ENCODE measurements at regions not wholly inside any gene's neighbourhood (a gene's known extent, or its start where the extent isn't known, plus 50 kb on each side); places are given as distances from the start of the nearest gene placed in this dataset.

DNA sequence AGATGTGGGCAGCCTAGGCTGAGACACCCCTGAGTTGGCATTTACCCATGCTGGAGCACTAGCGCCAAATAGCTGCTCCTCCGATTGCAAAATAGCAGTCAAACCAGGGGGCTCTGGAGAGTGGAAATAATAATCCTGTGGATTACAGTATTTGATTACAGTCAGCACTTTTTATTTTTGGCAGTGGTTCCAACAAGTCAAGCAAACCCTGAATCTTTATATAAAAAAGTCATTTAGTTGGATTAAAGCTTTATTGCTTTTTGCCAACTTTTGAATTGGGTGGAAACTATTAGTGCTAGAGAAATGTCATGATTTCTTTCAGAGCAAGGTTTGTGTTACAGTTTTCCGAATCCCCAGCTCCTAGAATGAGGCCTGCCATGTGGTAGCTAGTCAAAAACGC is 99.3 kb upstream of the FAM20A start:
- TF ChIP-seq RAD21 (IDR thresholded peaks at IDR 0.05; ENCODE audit: low read depth), result no peak

- no peak for TF ChIP-seq EP300 (IDR thresholded peaks at IDR 0.05; ENCODE audit: borderline replicate concordance)
- no peak for TF ChIP-seq TAF1 (IDR thresholded peaks at IDR 0.05; ENCODE audit: low read depth)
- no peak for TF ChIP-seq ZBTB7A (IDR thresholded peaks at IDR 0.05; ENCODE audit: low read depth)
- TF ChIP-seq, protein P1, sequence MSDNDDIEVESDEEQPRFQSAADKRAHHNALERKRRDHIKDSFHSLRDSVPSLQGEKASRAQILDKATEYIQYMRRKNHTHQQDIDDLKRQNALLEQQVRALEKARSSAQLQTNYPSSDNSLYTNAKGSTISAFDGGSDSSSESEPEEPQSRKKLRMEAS (IDR thresholded peaks at IDR 0.05), result no peak
- no peak for TF ChIP-seq NFIC (IDR thresholded peaks at IDR 0.05)
- no peak for TF ChIP-seq REST (IDR thresholded peaks at IDR 0.05; ENCODE audit: low read depth)
- TF ChIP-seq TEAD4 (IDR thresholded peaks at IDR 0.05), result no peak
- TF ChIP-seq CREB1 (IDR thresholded peaks at IDR 0.05; ENCODE audit: low read depth), result no peak
- no peak for TF ChIP-seq CEBPB (IDR thresholded peaks at IDR 0.05)
- TF ChIP-seq TCF12 (IDR thresholded peaks at IDR 0.05; ENCODE audit: low read depth), result no peak
- TF ChIP-seq, protein P2, sequence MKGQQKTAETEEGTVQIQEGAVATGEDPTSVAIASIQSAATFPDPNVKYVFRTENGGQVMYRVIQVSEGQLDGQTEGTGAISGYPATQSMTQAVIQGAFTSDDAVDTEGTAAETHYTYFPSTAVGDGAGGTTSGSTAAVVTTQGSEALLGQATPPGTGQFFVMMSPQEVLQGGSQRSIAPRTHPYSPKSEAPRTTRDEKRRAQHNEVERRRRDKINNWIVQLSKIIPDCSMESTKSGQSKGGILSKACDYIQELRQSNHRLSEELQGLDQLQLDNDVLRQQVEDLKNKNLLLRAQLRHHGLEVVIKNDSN (IDR thresholded peaks at IDR 0.05), result no peak
- TF ChIP-seq FOXM1 (IDR thresholded peaks at IDR 0.05; ENCODE audit: borderline replicate concordance, low read depth), result no peak
- no peak for TF ChIP-seq EGR1 (IDR thresholded peaks at IDR 0.05)
- no peak for TF ChIP-seq YY1 (IDR thresholded peaks at IDR 0.05; ENCODE audit: low read depth)
- no peak for TF ChIP-seq RAD21 (IDR thresholded peaks at IDR 0.05; ENCODE audit: low read depth)
Observed at GRCh38 chr17:68699936-68700335, 98.8 kb upstream of the FAM20A start.

DNA sequence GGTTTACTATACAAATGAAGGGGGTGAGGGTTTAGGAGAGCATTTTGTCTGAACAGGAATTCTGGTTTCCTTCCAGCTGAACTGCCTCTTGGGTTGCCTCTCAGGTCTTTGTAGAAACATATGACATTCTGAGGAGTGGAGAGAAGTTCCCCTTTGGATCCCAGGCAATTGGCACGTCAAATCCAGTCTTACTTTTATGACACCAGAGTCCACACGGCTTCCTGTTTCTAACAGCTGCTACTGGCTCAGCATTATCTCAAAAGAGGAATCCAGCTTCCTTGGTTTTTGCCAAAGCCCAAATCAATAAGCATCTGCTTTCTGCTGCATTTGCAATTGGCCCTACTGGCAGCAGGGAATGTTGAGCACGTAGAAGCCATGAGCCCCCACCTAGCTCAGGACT is 97.6 kb upstream of the FAM20A start:
- TF ChIP-seq EGR1 (IDR thresholded peaks at IDR 0.05), result no peak
- no peak for TF ChIP-seq EP300 (IDR thresholded peaks at IDR 0.05; ENCODE audit: borderline replicate concordance)
- no peak for TF ChIP-seq TCF12 (IDR thresholded peaks at IDR 0.05; ENCODE audit: low read depth)
- TF ChIP-seq RAD21 (IDR thresholded peaks at IDR 0.05; ENCODE audit: low read depth), result no peak
- TF ChIP-seq FOXM1 (IDR thresholded peaks at IDR 0.05; ENCODE audit: borderline replicate concordance, low read depth), result no peak
- TF ChIP-seq NFIC (IDR thresholded peaks at IDR 0.05), result no peak
- no peak for TF ChIP-seq CEBPB (IDR thresholded peaks at IDR 0.05)

DNA sequence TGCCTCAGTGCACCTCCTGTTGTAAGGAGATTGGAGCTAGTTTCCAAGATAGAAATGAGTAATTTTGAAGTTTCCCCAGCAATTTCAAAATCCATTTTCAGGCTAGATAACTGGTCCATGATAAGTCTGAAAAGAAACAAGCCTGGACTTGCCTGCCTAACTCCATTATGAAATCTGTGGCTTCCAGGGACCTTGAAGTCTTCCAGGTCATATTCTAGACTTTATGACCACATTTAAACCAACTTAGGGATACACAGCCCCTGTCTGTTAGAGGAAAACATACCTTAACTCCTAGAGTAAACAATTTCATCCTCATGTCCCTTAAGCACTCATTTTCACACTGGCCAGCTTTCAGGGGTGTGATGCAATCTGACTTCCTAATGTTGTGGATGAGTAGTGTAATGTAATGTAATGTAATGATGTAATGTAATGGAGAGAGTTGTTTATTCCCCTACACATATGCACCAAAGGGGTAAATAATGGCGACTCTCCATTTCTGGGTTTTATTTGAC is 96.7 kb upstream of the FAM20A start:
- no peak for TF ChIP-seq EGR1 (IDR thresholded peaks at IDR 0.05)
- TF ChIP-seq TAF1 (IDR thresholded peaks at IDR 0.05; ENCODE audit: low read depth), result no peak

DNA sequence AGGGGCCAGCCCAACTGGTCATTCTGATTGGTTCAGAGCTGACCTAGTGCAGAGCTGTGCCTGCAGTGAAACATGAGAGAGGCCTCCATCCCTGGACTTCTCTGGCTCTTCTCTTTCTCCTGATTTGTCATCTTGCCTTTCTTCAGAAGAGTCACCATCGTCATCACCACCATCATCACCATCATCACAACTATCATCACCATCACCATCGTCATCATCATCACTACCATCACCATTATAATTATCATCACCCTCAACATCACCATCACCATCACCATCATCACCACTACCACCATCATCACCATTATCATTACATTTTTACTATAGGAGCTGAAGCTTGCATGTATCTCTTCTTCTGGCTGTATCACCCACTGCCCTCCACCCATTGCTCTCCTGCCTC is 94.5 kb upstream of the FAM20A start:
- TF ChIP-seq NFIC (IDR thresholded peaks at IDR 0.05) (no peak), TEAD4 (IDR thresholded peaks at IDR 0.05) (no peak), REST (IDR thresholded peaks at IDR 0.05; ENCODE audit: low read depth) (no peak), YY1 (IDR thresholded peaks at IDR 0.05; ENCODE audit: low read depth) (no peak), CEBPB (IDR thresholded peaks at IDR 0.05) (no peak), CREB1 (IDR thresholded peaks at IDR 0.05; ENCODE audit: low read depth) (no peak), ZBTB7A (IDR thresholded peaks at IDR 0.05; ENCODE audit: low read depth) (no peak)

GRCh38 chr17:68694791-68695485 is 93.8 kb upstream of the FAM20A start:
- no peak for TF ChIP-seq REST (IDR thresholded peaks at IDR 0.05; ENCODE audit: low read depth)
- TF ChIP-seq TEAD4 (IDR thresholded peaks at IDR 0.05), result no peak
- TF ChIP-seq CREB1 (IDR thresholded peaks at IDR 0.05; ENCODE audit: low read depth), result no peak
- TF ChIP-seq ZBTB7A (IDR thresholded peaks at IDR 0.05; ENCODE audit: low read depth), result no peak
- TF ChIP-seq CEBPB (IDR thresholded peaks at IDR 0.05), result no peak
- no peak for TF ChIP-seq YY1 (IDR thresholded peaks at IDR 0.05; ENCODE audit: low read depth)
- TF ChIP-seq NFIC (IDR thresholded peaks at IDR 0.05), result no peak
- no peak for TF ChIP-seq TAF1 (IDR thresholded peaks at IDR 0.05; ENCODE audit: low read depth)
- no peak for TF ChIP-seq FOXM1 (IDR thresholded peaks at IDR 0.05; ENCODE audit: borderline replicate concordance, low read depth)
- TF ChIP-seq, protein P1 (IDR thresholded peaks at IDR 0.05), result no peak
- TF ChIP-seq EGR1 (IDR thresholded peaks at IDR 0.05), result no peak
- TF ChIP-seq RAD21 (IDR thresholded peaks at IDR 0.05; ENCODE audit: low read depth), result no peak
- no peak for TF ChIP-seq TCF12 (IDR thresholded peaks at IDR 0.05; ENCODE audit: low read depth)
- TF ChIP-seq, protein P2 (IDR thresholded peaks at IDR 0.05), result no peak
- TF ChIP-seq EP300 (IDR thresholded peaks at IDR 0.05; ENCODE audit: borderline replicate concordance), result no peak

Measured in Ishikawa (cell line).